ENCODE measurements at regions not wholly inside any gene's neighbourhood (a gene's known extent, or its start where the extent isn't known, plus 50 kb on each side); places are given as distances from the start of the nearest gene placed in this dataset.

- no peaks in the 10 kb centered on the region for H3K4me1 ChIP-seq (ENCODE audit: control insufficient read depth in 2 of 2, insufficient read depth in 2 of 2, low read length in 2 of 2)
- DNase-seq (ENCODE audit: low read depth in 6 of 9, low spot score in 9 of 9) = no peak
- H3K9me3 ChIP-seq (ENCODE audit: control insufficient read depth in 2 of 2, insufficient read depth in 1 of 2, low read length in 1 of 2) = no peaks in the 10 kb centered on the region
- H3K27ac ChIP-seq (ENCODE audit: low read depth in 1 of 2, low read length in 1 of 2) = no peak overlapping the region
- no peak overlapping the region for H3K4me3 ChIP-seq (ENCODE audit: low read length in 2 of 2)
- H3K27me3 ChIP-seq (ENCODE audit: control insufficient read depth in 2 of 2, insufficient read depth in 1 of 2, low read length in 1 of 2) = peaks cover 0 to 2% of the 10 kb centered on the region in 2 donors
- H3K36me3 ChIP-seq (ENCODE audit: control insufficient read depth in 2 of 2, insufficient read depth in 2 of 2, low read length in 1 of 2) = no peaks in the 10 kb centered on the region
- 92% methylated on average over 14 of the region's 14 CpGs for WGBS
Measured at GRCh38 chr9:135330685-135331590, 148.6 kb upstream of the PPP1R26 start.

GRCh38 chr9:135332516-135332915, 147.1 kb upstream of the PPP1R26 start:
- Histone ChIP-seq H3K27ac (ENCODE audit: low read depth in 1 of 2, low read length in 1 of 2) (no peak overlapping the region), H3K4me1 (ENCODE audit: control insufficient read depth in 2 of 2, insufficient read depth in 2 of 2, low read length in 2 of 2) (no peaks in the 10 kb centered on the region)
- DNase-seq (ENCODE audit: low read depth in 6 of 9, low spot score in 9 of 9) = no peak

DNA sequence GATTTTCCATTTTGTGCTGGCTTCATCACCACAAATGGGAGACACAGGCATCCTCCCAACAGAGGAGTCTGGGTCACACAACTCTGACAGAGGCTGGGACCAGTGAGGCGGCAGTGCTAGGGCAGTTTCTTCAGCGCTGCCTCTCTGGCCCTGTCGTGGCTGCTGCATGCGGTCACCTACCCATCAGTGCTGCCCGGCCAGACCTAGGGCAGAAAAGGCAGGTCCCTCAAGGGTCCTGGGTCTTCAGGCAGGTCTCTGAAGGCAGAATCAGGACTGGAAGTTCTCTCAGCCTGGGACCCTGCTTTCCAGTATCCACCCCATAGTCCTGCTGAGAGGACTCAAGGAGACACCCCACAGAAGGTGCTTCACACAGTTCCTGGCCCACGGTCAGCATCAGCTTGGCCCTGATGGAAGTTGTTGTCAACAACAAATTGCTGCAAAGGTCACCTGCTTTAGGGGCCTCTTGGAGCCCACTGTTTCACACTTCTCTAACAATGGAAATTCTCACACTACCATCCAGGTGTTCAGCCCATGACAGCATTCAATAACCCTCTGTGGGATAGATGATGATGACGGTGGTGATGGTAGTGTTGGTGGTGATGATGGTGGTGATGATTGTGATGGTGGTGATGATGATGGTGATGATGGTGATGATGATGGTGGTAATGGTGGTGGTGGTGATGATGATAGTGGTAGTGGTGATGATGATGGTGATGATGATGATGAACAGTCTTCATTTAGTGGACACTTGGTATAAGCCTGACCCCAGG, 146.4 kb upstream of the PPP1R26 start:
- Histone ChIP-seq H3K36me3 (ENCODE audit: control insufficient read depth in 2 of 2, insufficient read depth in 2 of 2, low read length in 1 of 2) (no peaks in the 10 kb centered on the region), H3K4me3 (ENCODE audit: low read length in 2 of 2) (no peak overlapping the region), H3K9me3 (ENCODE audit: control insufficient read depth in 2 of 2, insufficient read depth in 1 of 2, low read length in 1 of 2) (no peaks in the 10 kb centered on the region), H3K27ac (ENCODE audit: low read depth in 1 of 2, low read length in 1 of 2) (no peak overlapping the region), H3K27me3 (ENCODE audit: control insufficient read depth in 2 of 2, insufficient read depth in 1 of 2, low read length in 1 of 2) (peaks cover 0 to 2% of the 10 kb centered on the region in 2 donors), H3K4me1 (ENCODE audit: control insufficient read depth in 2 of 2, insufficient read depth in 2 of 2, low read length in 2 of 2) (no peaks in the 10 kb centered on the region)
- WGBS = 99% methylated on average over 7 of the region's 7 CpGs
- DNase-seq (ENCODE audit: low read depth in 6 of 9, low spot score in 9 of 9) = no peak

More at GRCh38 chr9:135332516-135332915, 147.1 kb upstream of the PPP1R26 start:
- Histone ChIP-seq H3K27me3 (ENCODE audit: control insufficient read depth in 2 of 2, insufficient read depth in 1 of 2, low read length in 1 of 2) (peaks cover 0 to 2% of the 10 kb centered on the region in 2 donors), H3K9me3 (ENCODE audit: control insufficient read depth in 2 of 2, insufficient read depth in 1 of 2, low read length in 1 of 2) (no peaks in the 10 kb centered on the region), H3K4me3 (ENCODE audit: low read length in 2 of 2) (no peak overlapping the region), H3K36me3 (ENCODE audit: control insufficient read depth in 2 of 2, insufficient read depth in 2 of 2, low read length in 1 of 2) (no peaks in the 10 kb centered on the region)
- WGBS = 83% methylated on average over 3 of the region's 3 CpGs

GRCh38 chr9:135334953-135335460, 144.6 kb upstream of the PPP1R26 start:
- WGBS = 91% methylated on average over 9 of the region's 9 CpGs
- Histone ChIP-seq H3K36me3 (ENCODE audit: control insufficient read depth in 2 of 2, insufficient read depth in 2 of 2, low read length in 1 of 2) (no peaks in the 10 kb centered on the region), H3K27ac (ENCODE audit: low read depth in 1 of 2, low read length in 1 of 2) (no peak overlapping the region), H3K27me3 (ENCODE audit: control insufficient read depth in 2 of 2, insufficient read depth in 1 of 2, low read length in 1 of 2) (peaks cover 0 to 8% of the 10 kb centered on the region in 2 donors), H3K4me1 (ENCODE audit: control insufficient read depth in 2 of 2, insufficient read depth in 2 of 2, low read length in 2 of 2) (no peaks in the 10 kb centered on the region), H3K9me3 (ENCODE audit: control insufficient read depth in 2 of 2, insufficient read depth in 1 of 2, low read length in 1 of 2) (no peaks in the 10 kb centered on the region), H3K4me3 (ENCODE audit: low read length in 2 of 2) (no peak overlapping the region)
- DNase-seq (ENCODE audit: low read depth in 6 of 9, low spot score in 9 of 9) = no peak

- no peaks in the 10 kb centered on the region for H3K4me1 ChIP-seq (ENCODE audit: control insufficient read depth in 2 of 2, insufficient read depth in 2 of 2, low read length in 2 of 2)
- no peak overlapping the region for H3K27ac ChIP-seq (ENCODE audit: low read depth in 1 of 2, low read length in 1 of 2)
- H3K4me3 ChIP-seq (ENCODE audit: low read length in 2 of 2) = no peak overlapping the region
- peaks cover 0 to 10% of the 10 kb centered on the region in 2 donors for H3K27me3 ChIP-seq (ENCODE audit: control insufficient read depth in 2 of 2, insufficient read depth in 1 of 2, low read length in 1 of 2)
- no peaks in the 10 kb centered on the region for H3K9me3 ChIP-seq (ENCODE audit: control insufficient read depth in 2 of 2, insufficient read depth in 1 of 2, low read length in 1 of 2)
- H3K36me3 ChIP-seq (ENCODE audit: control insufficient read depth in 2 of 2, insufficient read depth in 2 of 2, low read length in 1 of 2) = no peaks in the 10 kb centered on the region
- 95% methylated on average over 14 of the region's 14 CpGs for WGBS
- no peak for DNase-seq (ENCODE audit: low read depth in 6 of 9, low spot score in 9 of 9)
Measured at GRCh38 chr9:135335691-135336181, 143.8 kb upstream of the PPP1R26 start.

GRCh38 chr9:135336722-135337527, 142.7 kb upstream of the PPP1R26 start:
- H3K4me3 ChIP-seq (ENCODE audit: low read length in 2 of 2) = no peak overlapping the region
- H3K27me3 ChIP-seq (ENCODE audit: control insufficient read depth in 2 of 2, insufficient read depth in 1 of 2, low read length in 1 of 2) = peaks cover 0 to 14% of the 10 kb centered on the region in 2 donors
- DNase-seq (ENCODE audit: low read depth in 6 of 9, low spot score in 9 of 9) = no peak

GRCh38 chr9:135338546-135338945, 141.0 kb upstream of the PPP1R26 start:
- no peak for DNase-seq (ENCODE audit: low read depth in 6 of 9, low spot score in 9 of 9)
- Histone ChIP-seq H3K27me3 (ENCODE audit: control insufficient read depth in 2 of 2, insufficient read depth in 1 of 2, low read length in 1 of 2) (peaks cover 0 to 13% of the 10 kb centered on the region in 2 donors), H3K36me3 (ENCODE audit: control insufficient read depth in 2 of 2, insufficient read depth in 2 of 2, low read length in 1 of 2) (no peaks in the 10 kb centered on the region), H3K4me3 (ENCODE audit: low read length in 2 of 2) (no peak overlapping the region), H3K27ac (ENCODE audit: low read depth in 1 of 2, low read length in 1 of 2) (no peak overlapping the region), H3K9me3 (ENCODE audit: control insufficient read depth in 2 of 2, insufficient read depth in 1 of 2, low read length in 1 of 2) (no peaks in the 10 kb centered on the region), H3K4me1 (ENCODE audit: control insufficient read depth in 2 of 2, insufficient read depth in 2 of 2, low read length in 2 of 2) (no peaks in the 10 kb centered on the region)
- WGBS = 93% methylated on average over 14 of the region's 14 CpGs

More at GRCh38 chr9:135336722-135337527, 142.7 kb upstream of the PPP1R26 start:
- 92% methylated on average over 23 of the region's 23 CpGs for WGBS
- Histone ChIP-seq H3K9me3 (ENCODE audit: control insufficient read depth in 2 of 2, insufficient read depth in 1 of 2, low read length in 1 of 2) (no peaks in the 10 kb centered on the region), H3K27ac (ENCODE audit: low read depth in 1 of 2, low read length in 1 of 2) (no peak overlapping the region), H3K36me3 (ENCODE audit: control insufficient read depth in 2 of 2, insufficient read depth in 2 of 2, low read length in 1 of 2) (no peaks in the 10 kb centered on the region), H3K4me1 (ENCODE audit: control insufficient read depth in 2 of 2, insufficient read depth in 2 of 2, low read length in 2 of 2) (no peaks in the 10 kb centered on the region)

- Histone ChIP-seq H3K4me3 (ENCODE audit: low read length in 2 of 2) (no peak overlapping the region), H3K4me1 (ENCODE audit: control insufficient read depth in 2 of 2, insufficient read depth in 2 of 2, low read length in 2 of 2) (no peaks in the 10 kb centered on the region), H3K27ac (ENCODE audit: low read depth in 1 of 2, low read length in 1 of 2) (no peak overlapping the region), H3K36me3 (ENCODE audit: control insufficient read depth in 2 of 2, insufficient read depth in 2 of 2, low read length in 1 of 2) (no peaks in the 10 kb centered on the region), H3K27me3 (ENCODE audit: control insufficient read depth in 2 of 2, insufficient read depth in 1 of 2, low read length in 1 of 2) (peaks cover 0 to 16% of the 10 kb centered on the region in 2 donors), H3K9me3 (ENCODE audit: control insufficient read depth in 2 of 2, insufficient read depth in 1 of 2, low read length in 1 of 2) (no peaks in the 10 kb centered on the region)
- WGBS = 79% methylated on average over 17 of the region's 17 CpGs
- no peak for DNase-seq (ENCODE audit: low read depth in 6 of 9, low spot score in 9 of 9)
Measured at GRCh38 chr9:135339378-135339973, 140.1 kb upstream of the PPP1R26 start.

Data from thymus (tissue), 11 donors.